ENCODE measurements at regions not wholly inside any gene's neighbourhood (a gene's known extent, or its start where the extent isn't known, plus 50 kb on each side); places are given as distances from the start of the nearest gene placed in this dataset.

- 85 to 87% methylated on average over 2 of the region's 2 CpGs for WGBS, 2 donors
- H3K27me3 ChIP-seq (ENCODE audit: control insufficient read depth in 3 of 3, insufficient read depth in 3 of 3, low read length in 2 of 3) = no peaks in the 10 kb centered on the region
- no peak overlapping the region for H3K27ac ChIP-seq (ENCODE audit: low read depth in 1 of 2, low read length in 1 of 2)
- no peak overlapping the region for H3K4me3 ChIP-seq
- no peaks in the 10 kb centered on the region for H3K9me3 ChIP-seq (ENCODE audit: control insufficient read depth in 4 of 4, insufficient read depth in 3 of 4, low read length in 3 of 4)
- H3K9ac ChIP-seq (ENCODE audit: insufficient read depth in 1 of 2, low read length in 2 of 2) = no peak overlapping the region
- DNase-seq (no peak), ATAC-seq (ENCODE audit: insufficient read depth, low FRiP score) (no peak)
- H3K36me3 ChIP-seq (ENCODE audit: control insufficient read depth in 4 of 4, insufficient read depth in 4 of 4, low read length in 4 of 4) = no peaks in the 10 kb centered on the region
- H3K4me1 ChIP-seq (ENCODE audit: control insufficient read depth in 5 of 5, insufficient read depth in 5 of 5, low read length in 5 of 5) = no peaks in the 10 kb centered on the region
- no peak for TF ChIP-seq CTCF (IDR thresholded peaks at IDR 0.05; ENCODE audit: control extremely low read depth, extremely low read depth)
These were observed 210.1 kb upstream of the RND3 start for GRCh38 chr2:150697596-150697995.

- no peaks in the 10 kb centered on the region for H3K4me1 ChIP-seq (ENCODE audit: control insufficient read depth in 5 of 5, insufficient read depth in 5 of 5, low read length in 5 of 5)
- peaks cover 0 to 2% (median 0%) of the 10 kb centered on the region in 4 donors for H3K9me3 ChIP-seq (ENCODE audit: control insufficient read depth in 4 of 4, insufficient read depth in 3 of 4, low read length in 3 of 4)
- H3K27ac ChIP-seq (ENCODE audit: low read depth in 1 of 2, low read length in 1 of 2) = no peak overlapping the region
- no peak for TF ChIP-seq CTCF (IDR thresholded peaks at IDR 0.05; ENCODE audit: control extremely low read depth, extremely low read depth)
- WGBS, 2 donors = 72 to 80% methylated on average over 3 of the region's 3 CpGs
- ATAC-seq (ENCODE audit: insufficient read depth, low FRiP score) (no peak), DNase-seq (no peak)
- H3K27me3 ChIP-seq (ENCODE audit: control insufficient read depth in 3 of 3, insufficient read depth in 3 of 3, low read length in 2 of 3) = no peaks in the 10 kb centered on the region
- no peak overlapping the region for H3K4me3 ChIP-seq
- no peak overlapping the region for H3K9ac ChIP-seq (ENCODE audit: insufficient read depth in 1 of 2, low read length in 2 of 2)
- H3K36me3 ChIP-seq (ENCODE audit: control insufficient read depth in 4 of 4, insufficient read depth in 4 of 4, low read length in 4 of 4) = no peaks in the 10 kb centered on the region
These were observed 208.1 kb upstream of the RND3 start for GRCh38 chr2:150695451-150696135.

- Histone ChIP-seq H3K9me3 (ENCODE audit: control insufficient read depth in 4 of 4, insufficient read depth in 3 of 4, low read length in 3 of 4) (peaks cover 0 to 2% (median under 1%) of the 10 kb centered on the region in 4 donors), H3K4me1 (ENCODE audit: control insufficient read depth in 5 of 5, insufficient read depth in 5 of 5, low read length in 5 of 5) (no peaks in the 10 kb centered on the region), H3K36me3 (ENCODE audit: control insufficient read depth in 4 of 4, insufficient read depth in 4 of 4, low read length in 4 of 4) (no peaks in the 10 kb centered on the region), H3K4me3 (no peak overlapping the region), H3K27ac (ENCODE audit: low read depth in 1 of 2, low read length in 1 of 2) (no peak overlapping the region), H3K27me3 (ENCODE audit: control insufficient read depth in 3 of 3, insufficient read depth in 3 of 3, low read length in 2 of 3) (no peaks in the 10 kb centered on the region), H3K9ac (ENCODE audit: insufficient read depth in 1 of 2, low read length in 2 of 2) (no peak overlapping the region)
- WGBS, 2 donors = 75 to 94% methylated on average over 2 of the region's 2 CpGs
- no peak for TF ChIP-seq CTCF (IDR thresholded peaks at IDR 0.05; ENCODE audit: control extremely low read depth, extremely low read depth)
- no peak for DNase-seq
- ATAC-seq (ENCODE audit: insufficient read depth, low FRiP score) = no peak
These were observed 206.1 kb upstream of the RND3 start for GRCh38 chr2:150693556-150693955.

GRCh38 chr2:150690870-150691269 lies 203.4 kb upstream of the RND3 start:
- Histone ChIP-seq H3K36me3 (ENCODE audit: control insufficient read depth in 4 of 4, insufficient read depth in 4 of 4, low read length in 4 of 4) (no peaks in the 10 kb centered on the region), H3K27me3 (ENCODE audit: control insufficient read depth in 3 of 3, insufficient read depth in 3 of 3, low read length in 2 of 3) (no peaks in the 10 kb centered on the region), H3K27ac (ENCODE audit: low read depth in 1 of 2, low read length in 1 of 2) (no peak overlapping the region), H3K9me3 (ENCODE audit: control insufficient read depth in 4 of 4, insufficient read depth in 3 of 4, low read length in 3 of 4) (peaks cover 0 to 2% (median under 1%) of the 10 kb centered on the region in 4 donors), H3K9ac (ENCODE audit: insufficient read depth in 1 of 2, low read length in 2 of 2) (no peak overlapping the region), H3K4me3 (no peak overlapping the region), H3K4me1 (ENCODE audit: control insufficient read depth in 5 of 5, insufficient read depth in 5 of 5, low read length in 5 of 5) (no peaks in the 10 kb centered on the region)
- no peak for TF ChIP-seq CTCF (IDR thresholded peaks at IDR 0.05; ENCODE audit: control extremely low read depth, extremely low read depth)
- ATAC-seq (ENCODE audit: insufficient read depth, low FRiP score) = no peak
- DNase-seq = no peak
- WGBS, 2 donors = 76% methylated on average over 1 of the region's 1 CpG

Data from lung (tissue), 11 donors.